NCI-H146 (cell line): ENCODE measurements at regions not wholly inside any gene's neighbourhood (a gene's known extent, or its start where the extent isn't known, plus 50 kb on each side); places are given as distances from the start of the nearest gene placed in this dataset.
A peak's percentile ranks its signal among the peaks of the same experiment; 100 is the strongest.

Experiments
- DNase-seq: peaks from one replicate; lab custom pipeline; 2025; lab: John Stamatoyannopoulos, UW

GRCh38 chr9:113646946-113647914 lies 183.7 kb downstream of the RGS3 start:
- no peak for DNase-seq

- no peak for DNase-seq
Observed at GRCh38 chr9:113648048-113648447, 184.5 kb downstream of the RGS3 start.

- no peak for DNase-seq
Observed at GRCh38 chr9:113648586-113648985, 185.1 kb downstream of the RGS3 start.

- DNase-seq: no peak
Observed at GRCh38 chr9:113649054-113649453, 185.5 kb downstream of the RGS3 start.

GRCh38 chr9:113649855-113650206 lies 186.3 kb downstream of the RGS3 start:
- no peak for DNase-seq

- peak; percentile 74 for DNase-seq
Observed at GRCh38 chr9:113650207-113651131, 186.9 kb downstream of the RGS3 start.

GRCh38 chr9:113651896-113652295 lies 188.4 kb downstream of the RGS3 start:
- no peak for DNase-seq

- DNase-seq: no peak
Observed at GRCh38 chr9:113652355-113653152, 189.0 kb downstream of the RGS3 start.

- no peak for DNase-seq
Observed at GRCh38 chr9:113653746-113654604, 190.4 kb downstream of the RGS3 start.

- DNase-seq: no peak
Observed at GRCh38 chr9:113654605-113655428, 191.3 kb downstream of the RGS3 start.

- no peak for DNase-seq
Observed at GRCh38 chr9:113656771-113657670, 193.5 kb downstream of the RGS3 start.

GRCh38 chr9:113657765-113658544 lies 194.4 kb downstream of the RGS3 start:
- DNase-seq: peak; percentile 61

GRCh38 chr9:113658545-113658895 lies 195.0 kb downstream of the RGS3 start:
- no peak for DNase-seq

- no peak for DNase-seq
Observed at GRCh38 chr9:113659039-113659438, 195.5 kb downstream of the RGS3 start.

- DNase-seq: no peak
Observed at GRCh38 chr9:113659740-113660139, 196.2 kb downstream of the RGS3 start.

- no peak for DNase-seq
Observed at GRCh38 chr9:113660196-113660595, 196.7 kb downstream of the RGS3 start.

- DNase-seq: no peak
Observed at GRCh38 chr9:113661074-113661473, 197.5 kb downstream of the RGS3 start.

- no peak for DNase-seq
Observed at GRCh38 chr9:113664181-113664875, 200.8 kb downstream of the RGS3 start.
